Neuronal stem cell (in vitro differentiated cells): ENCODE measurements at regions not wholly inside any gene's neighbourhood (a gene's known extent, or its start where the extent isn't known, plus 50 kb on each side); places are given as distances from the start of the nearest gene placed in this dataset.

Experiments used
- DNase-seq: peaks from one replicate; pipeline ENCODE4 v3.0.0-alpha.2; 2013; ENCODE audit warnings: low spot score
- H2AFZ ChIP-seq: one replicate; pipeline ENCODE4 v1.6.1; 2013; ENCODE audit warnings: mild to moderate bottlenecking, low read length, inconsistent platforms
- H2AK5ac ChIP-seq: 2 replicates; pipeline ENCODE4 v1.6.1; 2013; ENCODE audit warnings: low read depth, mild to moderate bottlenecking, inconsistent platforms, low read length, moderate library complexity, mixed read lengths
- H2BK120ac ChIP-seq: 2 replicates; pipeline ENCODE4 v1.6.1; 2013; ENCODE audit warnings: low read depth, mild to moderate bottlenecking, inconsistent platforms, low read length, moderate library complexity, mixed read lengths
- H2BK12ac ChIP-seq: one replicate; pipeline ENCODE4 v1.6.1; 2013; ENCODE audit warnings: low read length, inconsistent platforms
- H2BK15ac ChIP-seq: 2 replicates; pipeline ENCODE4 v1.6.1; 2013; ENCODE audit warnings: mild to moderate bottlenecking, low read length, inconsistent platforms, mixed read lengths
- H2BK5ac ChIP-seq: one replicate; pipeline ENCODE4 v1.6.1; 2013; ENCODE audit warnings: inconsistent platforms, mild to moderate bottlenecking, low read length, moderate library complexity
- H3K14ac ChIP-seq: one replicate; pipeline ENCODE4 v1.6.1; 2013; ENCODE audit warnings: low read length, inconsistent platforms
- H3K18ac ChIP-seq: 2 replicates; pipeline ENCODE4 v1.6.1; 2013; ENCODE audit warnings: low read length, inconsistent platforms
- H3K23ac ChIP-seq: 2 replicates; pipeline ENCODE4 v1.6.1; 2013; ENCODE audit warnings: low read depth, mild to moderate bottlenecking, mixed read lengths, low read length, inconsistent platforms; ENCODE audit not compliant: poor library complexity
- H3K27ac ChIP-seq: replicated peaks from 3 replicates; pipeline ENCODE4 v1.5.1; 2013; ENCODE audit warnings: low read length, inconsistent platforms
- H3K27me3 ChIP-seq, 3 experiments: 2 replicates each; pipeline ENCODE4 v1.6.1; 2013; ENCODE audit warnings: low read length in 3 of 3, mild to moderate bottlenecking in 2 of 3, inconsistent platforms in 1 of 3, low read depth in 1 of 3, mixed read lengths in 1 of 3, moderate library complexity in 1 of 3; ENCODE audit not compliant: control insufficient read depth in 3 of 3, insufficient read depth in 3 of 3
- H3K36me3 ChIP-seq, 2 donors: replicated peaks in 1 of 2; 2 replicates each; pipeline ENCODE4 v1.6.1; 2013; ENCODE audit warnings: low read length in 2 of 2; ENCODE audit not compliant: control insufficient read depth in 2 of 2, insufficient read depth in 2 of 2
- H3K4ac ChIP-seq: 2 replicates; pipeline ENCODE4 v1.6.1; 2013; ENCODE audit warnings: inconsistent platforms, mild to moderate bottlenecking, low read length, moderate library complexity
- H3K4me1 ChIP-seq, 2 donors: 1 replicate in 1 of 2; 2 replicates in 1 of 2; pipeline ENCODE4 v1.6.1; 2013; ENCODE audit warnings: low read length in 2 of 2, low read depth in 1 of 2; ENCODE audit not compliant: control insufficient read depth in 2 of 2, insufficient read depth in 1 of 2
- H3K4me2 ChIP-seq: one replicate; pipeline ENCODE4 v1.6.1; 2013; ENCODE audit warnings: mild to moderate bottlenecking, low read length, inconsistent platforms; ENCODE audit not compliant: insufficient read depth, poor library complexity, severe bottlenecking
- H3K4me3 ChIP-seq, 2 donors: 2 replicates each; pipeline ENCODE4 v1.5.1; 2013; ENCODE audit warnings: low read length in 2 of 2, mild to moderate bottlenecking in 2 of 2, inconsistent platforms in 1 of 2, moderate library complexity in 1 of 2
- H3K79me1 ChIP-seq: one replicate; pipeline ENCODE4 v1.6.1; 2013; ENCODE audit warnings: low read depth, mild to moderate bottlenecking, inconsistent platforms, low read length, moderate library complexity
- H3K9ac ChIP-seq: one replicate; pipeline ENCODE4 v1.6.1; 2013; ENCODE audit warnings: mild to moderate bottlenecking, low read depth, low read length, inconsistent platforms; ENCODE audit not compliant: poor library complexity
- H3K9me3 ChIP-seq, 2 donors: replicated peaks in 1 of 2; 2 replicates each; pipeline versions ENCODE3 to v1.6.1; 2013; ENCODE audit warnings: low read length in 2 of 2, mild to moderate bottlenecking in 2 of 2, inconsistent platforms in 1 of 2, low read depth in 1 of 2, mixed read lengths in 1 of 2, moderate library complexity in 1 of 2; ENCODE audit not compliant: control insufficient read depth in 2 of 2, insufficient read depth in 1 of 2
- H4K8ac ChIP-seq: one replicate; pipeline ENCODE4 v1.6.1; 2013; ENCODE audit warnings: low read depth, mild to moderate bottlenecking, inconsistent platforms, low read length, moderate library complexity
- H4K91ac ChIP-seq: one replicate; pipeline ENCODE4 v1.6.1; 2013; ENCODE audit warnings: low read length, low read depth, mild to moderate bottlenecking, inconsistent platforms; ENCODE audit not compliant: poor library complexity
- WGBS, 2 donors: extraction: QIAGEN DNeasy Blood & Tissue Kit; methylation state at CpG; one replicate each; pipeline ENCODE4 v1.1.7; 2013; ENCODE audit warnings: missing lambda C conversion rate in 2 of 2, mixed read lengths in 1 of 2; ENCODE audit not compliant: insufficient read length in 2 of 2, insufficient replicate concordance in 1 of 2; ENCODE audit errors: extremely low coverage in 2 of 2; 5-methylcytosine and 5-hydroxymethylcytosine counted together

DNA sequence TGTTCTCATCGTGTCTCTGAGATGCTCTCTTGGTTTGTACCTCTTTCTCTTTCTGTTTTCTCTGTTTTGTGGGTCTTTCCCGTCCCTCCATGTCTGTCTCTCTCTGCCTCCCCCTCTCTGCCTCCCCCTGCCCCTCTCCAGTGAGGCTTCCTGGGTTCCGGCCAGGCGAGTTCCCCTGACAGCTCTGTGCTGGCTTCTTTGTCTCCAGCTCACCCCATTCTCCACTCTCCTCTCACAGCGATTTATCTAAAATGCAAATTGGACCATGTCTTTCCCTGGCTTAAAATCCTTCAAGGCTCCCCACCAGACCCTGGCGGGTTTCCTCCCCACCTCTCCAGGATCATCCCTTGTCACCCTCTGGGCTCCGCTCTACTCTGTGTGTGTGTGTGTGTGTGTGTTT, 202.4 kb upstream of the POU3F1 start:
- Histone ChIP-seq H3K9ac (no peak overlapping the region), H3K9me3 (peaks cover 2 to 7% of the 10 kb centered on the region in 2 donors)

DNA sequence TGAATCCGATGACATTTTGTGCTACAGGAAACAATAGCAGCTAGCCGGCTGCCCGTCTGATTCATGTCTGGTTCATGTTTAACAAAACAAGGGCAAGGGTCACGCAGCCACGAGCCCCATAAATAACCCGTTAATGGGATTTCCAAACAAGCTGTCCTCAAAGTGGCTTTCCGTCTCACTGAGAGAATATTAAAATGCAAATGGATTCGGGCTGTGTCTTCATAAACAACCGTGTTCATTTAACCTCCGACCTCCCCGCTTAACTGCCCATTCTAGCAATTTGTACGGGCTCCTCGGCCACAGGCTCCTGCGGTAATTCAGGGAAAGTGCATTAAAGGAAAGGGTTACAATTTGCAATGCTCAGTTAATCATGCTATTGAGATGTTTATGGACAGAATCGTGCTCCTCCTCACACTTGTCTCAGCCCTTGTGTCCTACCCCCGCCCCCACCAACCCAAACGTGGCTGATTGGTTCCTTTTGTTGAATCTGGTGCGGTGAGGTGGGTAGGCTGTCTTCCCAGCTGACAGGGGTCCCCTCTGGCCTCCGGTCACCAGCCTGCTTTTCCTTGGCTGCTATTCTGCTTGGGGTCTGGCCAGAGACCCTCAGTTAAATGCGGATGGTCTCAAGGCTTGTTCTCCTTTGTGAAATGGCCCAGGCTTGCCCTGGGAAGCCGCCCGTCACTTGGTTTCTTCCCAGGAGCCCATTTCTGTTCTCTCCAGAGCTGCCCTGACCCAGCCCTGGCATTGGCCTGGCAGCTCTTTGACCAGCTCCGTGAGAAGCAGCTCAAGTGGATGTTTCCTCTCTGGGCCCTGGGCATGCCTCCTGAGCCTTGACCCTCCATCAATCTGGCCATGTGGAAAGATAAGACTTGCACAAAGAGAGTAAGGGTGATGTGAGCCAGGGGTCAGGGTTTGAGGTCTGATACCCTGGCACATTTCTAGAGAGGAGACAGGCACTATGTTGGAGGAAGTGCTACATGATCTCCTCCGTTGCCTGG, 200.7 kb upstream of the POU3F1 start:
- H3K18ac ChIP-seq = peak overlapping the region; percentile 55
- H2BK120ac ChIP-seq = no peak overlapping the region
- peak overlapping the region; percentile 21 for H3K4me2 ChIP-seq
- no peaks in the 10 kb centered on the region for H3K36me3 ChIP-seq
- no peak overlapping the region for H3K27ac ChIP-seq
- H2BK12ac ChIP-seq = no peak overlapping the region
- no peak overlapping the region for H2AFZ ChIP-seq
- peaks cover 0 to 3% of the 10 kb centered on the region in 2 donors for H3K9me3 ChIP-seq
- no peak overlapping the region for H3K4me3 ChIP-seq
- peaks cover 0 to 82% (median 0%) of the 10 kb centered on the region in 3 experiments for H3K27me3 ChIP-seq
- DNase-seq = peak; percentile 42
- H3K79me1 ChIP-seq = no peaks in the 10 kb centered on the region
- no peak overlapping the region for H3K4ac ChIP-seq
- no peak overlapping the region for H3K14ac ChIP-seq
- peaks cover 34 to 38% of the 10 kb centered on the region in 2 donors for H3K4me1 ChIP-seq
- H3K23ac ChIP-seq = no peak overlapping the region
- H4K91ac ChIP-seq = no peak overlapping the region
- no peak overlapping the region for H4K8ac ChIP-seq
- no peak overlapping the region for H2AK5ac ChIP-seq
- no peak overlapping the region for H2BK15ac ChIP-seq
- no peak overlapping the region for H2BK5ac ChIP-seq
- no peak overlapping the region for H3K9ac ChIP-seq
- WGBS, 2 donors = no CpG with 5 or more reads among the region's 24 CpGs

More for the DNA sequence above, 202.4 kb upstream of the POU3F1 start:
- H3K18ac ChIP-seq = no peak overlapping the region
- no peaks in the 10 kb centered on the region for H3K36me3 ChIP-seq
- H2BK15ac ChIP-seq = no peak overlapping the region
- H3K4me2 ChIP-seq = no peak overlapping the region
- no peak overlapping the region for H3K4ac ChIP-seq
- DNase-seq = no peak
- no peak overlapping the region for H3K27ac ChIP-seq
- no peak overlapping the region for H4K8ac ChIP-seq
- no peak overlapping the region for H2BK12ac ChIP-seq
- peaks cover 22 to 36% of the 10 kb centered on the region in 2 donors for H3K4me1 ChIP-seq
- H3K27me3 ChIP-seq = peaks cover 0 to 79% (median 0%) of the 10 kb centered on the region in 3 experiments
- WGBS, 2 donors = no CpG with 5 or more reads among the region's 7 CpGs
- H3K4me3 ChIP-seq = no peak overlapping the region
- H3K14ac ChIP-seq = no peak overlapping the region
- no peak overlapping the region for H2AFZ ChIP-seq
- H2BK120ac ChIP-seq = no peak overlapping the region
- no peak overlapping the region for H2AK5ac ChIP-seq
- no peak overlapping the region for H4K91ac ChIP-seq
- no peak overlapping the region for H2BK5ac ChIP-seq
- no peak overlapping the region for H3K23ac ChIP-seq
- no peaks in the 10 kb centered on the region for H3K79me1 ChIP-seq

DNA sequence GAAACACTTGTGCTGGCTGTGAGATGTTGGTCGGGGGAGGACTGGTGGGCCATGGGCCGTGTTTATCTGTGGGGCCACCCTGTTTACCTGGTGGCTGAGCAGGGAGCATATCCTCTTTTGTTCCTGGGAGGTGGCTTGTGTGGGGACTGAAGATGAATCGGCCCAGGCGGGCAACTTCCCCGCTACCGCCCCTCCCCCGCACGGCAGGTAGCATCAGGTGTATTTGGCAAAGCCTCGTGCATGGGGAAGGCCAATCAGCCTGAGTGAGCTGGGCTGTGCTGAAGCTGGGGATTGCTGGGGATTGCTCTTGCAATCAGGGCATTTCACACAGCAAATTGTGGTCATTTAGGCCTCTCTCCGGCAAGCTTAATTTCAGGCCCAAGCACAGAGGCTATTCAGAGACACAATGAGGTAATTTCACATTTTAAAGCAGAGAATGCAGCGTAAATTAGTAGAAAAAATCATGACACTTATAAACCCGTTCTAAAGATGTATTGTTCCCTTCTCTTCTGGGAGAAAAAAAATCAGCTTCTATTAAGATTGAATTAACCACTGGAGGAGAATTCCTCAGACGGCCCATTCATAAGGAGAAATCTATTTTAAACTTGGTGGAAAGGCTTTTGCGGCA, 197.7 kb upstream of the POU3F1 start:
- WGBS, 2 donors = no CpG with 5 or more reads among the region's 14 CpGs
- peaks cover 33 to 34% of the 10 kb centered on the region in 2 donors for H3K4me1 ChIP-seq
- peaks cover 0 to 85% (median 0%) of the 10 kb centered on the region in 3 experiments for H3K27me3 ChIP-seq
- DNase-seq = no peak
- H3K4me2 ChIP-seq = no peak overlapping the region
- H3K4ac ChIP-seq = no peak overlapping the region
- H2BK120ac ChIP-seq = no peak overlapping the region
- H3K9ac ChIP-seq = no peak overlapping the region
- H2BK5ac ChIP-seq = no peak overlapping the region
- peak overlapping the region; percentile 53 for H2AK5ac ChIP-seq
- H3K36me3 ChIP-seq = no peaks in the 10 kb centered on the region
- H3K27ac ChIP-seq = no peak overlapping the region
- H3K4me3 ChIP-seq = no peak overlapping the region
- H3K9me3 ChIP-seq = peaks cover 0 to 7% of the 10 kb centered on the region in 2 donors
- H3K23ac ChIP-seq = no peak overlapping the region
- H2BK12ac ChIP-seq = no peak overlapping the region
- no peak overlapping the region for H4K91ac ChIP-seq
- no peaks in the 10 kb centered on the region for H3K79me1 ChIP-seq
- H3K18ac ChIP-seq = peak overlapping the region; percentile 6
- H2BK15ac ChIP-seq = peak overlapping the region; percentile 13
- no peak overlapping the region for H3K14ac ChIP-seq
- no peak overlapping the region for H2AFZ ChIP-seq
- H4K8ac ChIP-seq = no peak overlapping the region

DNA sequence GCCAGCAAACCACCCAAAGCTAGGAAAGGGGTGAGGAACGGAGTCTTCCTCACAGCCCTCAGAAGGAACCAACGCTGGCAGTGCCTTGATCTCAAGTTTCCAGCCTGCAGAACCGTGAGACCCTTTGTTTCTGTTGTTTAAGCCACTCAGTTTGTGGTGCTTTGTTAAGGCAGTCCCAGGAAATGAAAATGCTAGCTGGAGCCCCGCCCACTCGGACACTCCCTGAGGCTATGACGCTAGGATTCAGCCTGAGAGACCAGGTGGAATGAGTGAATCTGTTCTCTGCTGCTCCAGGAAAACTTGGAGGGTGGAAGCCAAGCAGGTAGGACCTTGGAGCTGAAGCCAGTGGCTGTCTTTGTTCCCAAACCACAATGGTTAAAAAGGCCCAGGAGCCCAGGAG, 196.5 kb upstream of the POU3F1 start:
- no peak overlapping the region for H3K23ac ChIP-seq
- no peak overlapping the region for H2AFZ ChIP-seq
- H3K4me1 ChIP-seq = peaks cover 25 to 29% of the 10 kb centered on the region in 2 donors
- H2AK5ac ChIP-seq = no peak overlapping the region
- H2BK120ac ChIP-seq = no peak overlapping the region
- H4K91ac ChIP-seq = no peak overlapping the region
- H4K8ac ChIP-seq = no peak overlapping the region
- no peak for DNase-seq
- H3K4me3 ChIP-seq = no peak overlapping the region
- H3K27me3 ChIP-seq = peaks cover 0 to 85% (median 0%) of the 10 kb centered on the region in 3 experiments
- H3K9me3 ChIP-seq = peaks cover 2 to 12% of the 10 kb centered on the region in 2 donors
- H3K27ac ChIP-seq = no peak overlapping the region
- no peak overlapping the region for H3K18ac ChIP-seq
- H2BK12ac ChIP-seq = no peak overlapping the region
- H3K9ac ChIP-seq = no peak overlapping the region
- no peak overlapping the region for H3K4ac ChIP-seq
- no peaks in the 10 kb centered on the region for H3K36me3 ChIP-seq
- H3K4me2 ChIP-seq = no peak overlapping the region
- no peak overlapping the region for H3K14ac ChIP-seq
- no CpG with 5 or more reads among the region's 6 CpGs for WGBS, 2 donors
- H3K79me1 ChIP-seq = no peaks in the 10 kb centered on the region
- no peak overlapping the region for H2BK15ac ChIP-seq
- no peak overlapping the region for H2BK5ac ChIP-seq
